ENCODE measurements at regions not wholly inside any gene's neighbourhood (a gene's known extent, or its start where the extent isn't known, plus 50 kb on each side); places are given as distances from the start of the nearest gene placed in this dataset.

- DNase-seq: no peak
Observed at GRCh38 chr10:69716711-69717560, 84.8 kb upstream of the COL13A1 start.

DNA sequence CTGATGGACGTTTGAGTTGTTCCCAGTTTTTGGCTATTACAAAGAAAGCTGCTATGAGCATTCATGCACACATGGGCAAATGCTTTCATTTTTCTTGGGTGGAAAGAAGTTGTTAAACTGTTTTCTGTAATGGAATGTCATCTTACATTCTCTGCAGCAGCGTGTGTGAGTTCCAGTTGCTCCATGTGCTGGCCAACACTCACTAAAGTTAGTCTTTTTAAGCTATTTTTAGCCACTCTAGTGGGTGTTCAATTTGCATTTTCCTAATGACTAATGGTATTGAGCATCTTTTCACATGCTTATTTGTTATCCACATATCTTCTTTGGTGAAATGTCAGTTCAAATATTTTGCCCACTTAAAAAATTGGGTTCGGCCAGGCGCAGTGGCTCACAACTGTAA lies 82.8 kb upstream of the COL13A1 start:
- DNase-seq: no peak

- no peak for DNase-seq
Observed at GRCh38 chr10:69721690-69722310, 79.9 kb upstream of the COL13A1 start.

- DNase-seq: no peak
Observed at GRCh38 chr10:69723653-69724052, 78.1 kb upstream of the COL13A1 start.

DNA sequence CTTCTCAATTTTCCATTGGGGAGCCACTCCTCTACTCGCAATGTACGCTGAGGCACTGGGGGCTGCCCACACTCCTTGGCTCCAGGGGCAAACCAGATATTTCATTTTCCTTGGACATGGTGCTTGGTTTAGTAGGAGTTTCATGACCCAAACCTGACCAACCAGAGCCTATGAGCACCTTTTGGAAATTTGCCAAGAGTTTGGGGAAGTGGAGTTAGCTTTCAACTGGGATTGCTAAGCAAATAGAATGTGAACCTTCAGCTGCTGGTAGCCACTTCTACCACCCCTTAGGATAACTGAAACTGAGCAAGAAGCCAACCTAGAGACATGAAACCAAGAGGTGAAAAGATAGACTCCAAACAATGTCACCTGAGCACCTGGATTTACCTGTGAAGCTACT lies 74.9 kb upstream of the COL13A1 start:
- DNase-seq: no peak

GRCh38 chr10:69728335-69728870 lies 73.3 kb upstream of the COL13A1 start:
- DNase-seq: no peak

GRCh38 chr10:69729326-69730048 lies 72.2 kb upstream of the COL13A1 start:
- DNase-seq: no peak

GRCh38 chr10:69730251-69731156 lies 71.2 kb upstream of the COL13A1 start:
- peak; percentile 85 to 86 for DNase-seq

- no peak for DNase-seq
Observed at GRCh38 chr10:69731184-69731583, 70.5 kb upstream of the COL13A1 start.

- DNase-seq: no peak
Observed at GRCh38 chr10:69731698-69732097, 70.0 kb upstream of the COL13A1 start.

DNA sequence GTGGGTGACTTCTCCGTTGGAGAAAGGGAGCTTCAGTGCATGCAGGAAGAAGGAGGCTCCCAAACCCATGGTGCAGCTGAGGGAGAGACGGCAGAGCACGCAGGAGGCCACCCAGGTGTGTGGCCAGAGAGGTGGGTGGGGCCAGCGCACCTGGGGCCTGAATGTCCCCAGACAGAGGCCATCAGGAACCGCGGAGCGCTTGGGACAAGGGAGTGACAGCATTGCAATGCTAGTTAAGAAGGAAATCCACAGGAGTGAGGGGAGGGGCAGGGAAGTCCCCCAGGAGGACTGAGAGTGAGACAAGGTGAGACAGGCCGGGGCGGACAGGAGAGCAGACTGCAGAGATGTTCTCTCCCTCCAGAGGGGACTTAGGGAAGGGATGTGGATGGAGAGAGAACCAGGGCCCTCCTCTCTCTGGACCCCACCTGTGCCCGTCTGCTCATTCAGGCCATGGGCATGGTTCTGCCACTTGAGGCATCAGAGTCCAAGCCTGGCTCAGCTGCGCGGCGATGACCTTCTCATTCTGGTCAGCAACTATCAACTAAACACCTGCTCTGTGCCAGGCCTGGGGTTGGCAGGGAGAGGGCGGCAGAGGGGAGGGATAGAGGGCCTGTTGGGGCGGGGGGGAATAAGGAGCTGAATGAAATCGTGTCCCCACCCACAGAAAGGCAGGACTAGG lies 69.4 kb upstream of the COL13A1 start:
- no peak for DNase-seq

GRCh38 chr10:69732826-69733150 lies 68.9 kb upstream of the COL13A1 start:
- no peak for DNase-seq

DNA sequence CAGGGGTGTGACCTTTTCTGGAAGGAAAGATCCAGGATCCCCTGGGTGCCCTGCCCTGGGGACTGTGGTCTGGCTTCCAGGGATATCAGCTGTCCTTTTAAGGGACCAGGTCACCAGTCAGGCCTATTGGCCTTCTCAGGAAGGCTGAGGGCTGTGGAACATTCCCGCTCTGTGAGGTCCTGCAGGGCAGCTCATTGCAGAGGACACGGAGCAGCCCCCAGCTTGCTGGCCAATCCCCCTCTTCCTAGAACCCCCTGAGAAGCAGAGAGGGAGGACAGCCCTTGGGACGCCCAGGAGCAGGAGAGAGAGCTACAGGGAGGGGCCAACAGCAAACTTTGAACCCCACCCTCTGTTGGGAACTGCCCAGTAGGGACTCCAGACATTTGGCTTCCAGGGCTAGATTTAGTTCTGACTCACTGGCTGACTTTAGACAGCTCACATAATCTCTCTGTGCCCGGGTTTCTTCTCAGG lies 67.9 kb upstream of the COL13A1 start:
- no peak for DNase-seq

DNA sequence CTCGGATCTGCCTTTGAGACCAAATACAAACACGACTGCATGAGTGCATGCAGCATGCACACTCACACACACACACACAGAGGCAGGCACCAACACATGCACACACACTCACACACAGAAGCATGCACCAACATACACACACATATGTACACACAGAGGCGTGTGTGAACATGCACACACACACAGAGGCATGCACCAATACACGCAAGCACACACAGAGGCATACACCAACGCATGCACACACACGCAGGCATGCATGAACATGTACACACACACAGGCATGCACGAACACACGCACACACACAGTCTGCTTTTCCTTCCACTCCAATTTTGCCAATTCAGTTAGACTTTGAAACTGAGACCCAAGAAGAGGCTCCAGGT lies 67.3 kb upstream of the COL13A1 start:
- DNase-seq: no peak

DNA sequence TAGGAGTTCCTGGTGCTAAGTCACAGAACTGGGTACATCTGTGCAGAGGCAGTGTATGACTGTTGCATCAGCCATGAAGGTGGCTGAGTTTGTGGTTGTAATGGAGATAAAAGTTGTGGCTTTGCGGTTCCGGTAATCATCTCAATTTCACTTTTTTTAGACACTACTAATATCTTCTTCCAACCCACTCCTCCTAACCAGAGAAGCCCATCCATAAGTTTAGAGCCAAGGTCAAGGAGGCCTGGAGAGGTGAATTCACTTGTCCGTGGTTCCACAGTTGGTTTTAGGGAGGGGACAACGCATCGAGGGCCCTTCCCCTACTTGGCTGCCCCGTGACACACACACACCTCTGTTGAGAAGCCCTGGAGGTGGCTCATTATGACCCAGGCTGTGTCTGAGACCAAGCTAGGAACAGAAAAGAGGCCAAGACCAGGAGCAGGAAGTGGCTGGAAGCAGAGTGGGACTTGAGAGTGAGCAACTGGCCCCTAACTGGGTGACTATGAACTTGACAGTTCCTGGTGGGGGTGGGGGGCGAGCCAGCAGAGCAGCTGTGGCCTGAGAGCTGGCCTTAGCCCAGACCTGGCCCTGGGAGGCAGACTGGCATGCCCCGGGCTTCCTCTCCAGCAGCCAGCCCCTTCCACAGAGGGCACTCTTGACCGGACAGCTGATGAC lies 66.8 kb upstream of the COL13A1 start:
- no peak for DNase-seq

DNA sequence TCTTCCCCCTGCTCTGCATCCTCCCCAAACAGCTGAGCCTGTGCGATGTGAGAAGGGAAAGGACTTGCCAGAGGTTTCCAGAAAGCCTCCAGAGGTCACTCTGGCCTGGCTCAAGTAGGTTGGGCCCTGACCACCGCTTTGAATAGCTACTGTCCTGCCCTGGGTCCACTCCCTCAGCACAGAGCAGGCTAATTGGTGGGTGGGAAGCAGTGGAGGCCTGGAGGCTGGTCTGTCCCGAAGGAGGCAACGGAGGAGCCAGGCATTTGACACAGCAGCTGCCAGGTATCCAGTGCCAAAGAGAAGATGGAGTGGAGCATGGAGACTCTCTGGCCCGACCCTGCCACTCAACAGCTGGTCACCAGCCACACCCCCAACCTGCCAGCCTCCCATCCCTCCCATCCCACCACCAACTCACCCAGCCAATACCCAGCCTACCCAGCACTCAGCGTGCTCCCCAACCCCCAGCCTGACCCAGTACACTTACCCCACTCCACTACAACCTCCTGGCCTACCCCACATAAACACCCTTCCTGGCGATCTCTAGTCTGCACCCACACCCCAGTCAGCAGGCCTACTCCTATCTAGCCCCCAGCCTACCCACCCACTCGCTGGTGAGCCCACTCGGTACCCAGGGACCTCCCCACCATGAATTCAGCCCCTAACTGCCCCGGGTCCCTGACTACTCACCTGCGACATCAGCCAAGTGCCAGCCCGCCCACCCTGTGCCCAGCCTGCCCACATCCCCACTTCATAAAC lies 64.6 kb upstream of the COL13A1 start:
- no peak for DNase-seq

GRCh38 chr10:69738071-69738470 lies 63.6 kb upstream of the COL13A1 start:
- no peak for DNase-seq

DNA sequence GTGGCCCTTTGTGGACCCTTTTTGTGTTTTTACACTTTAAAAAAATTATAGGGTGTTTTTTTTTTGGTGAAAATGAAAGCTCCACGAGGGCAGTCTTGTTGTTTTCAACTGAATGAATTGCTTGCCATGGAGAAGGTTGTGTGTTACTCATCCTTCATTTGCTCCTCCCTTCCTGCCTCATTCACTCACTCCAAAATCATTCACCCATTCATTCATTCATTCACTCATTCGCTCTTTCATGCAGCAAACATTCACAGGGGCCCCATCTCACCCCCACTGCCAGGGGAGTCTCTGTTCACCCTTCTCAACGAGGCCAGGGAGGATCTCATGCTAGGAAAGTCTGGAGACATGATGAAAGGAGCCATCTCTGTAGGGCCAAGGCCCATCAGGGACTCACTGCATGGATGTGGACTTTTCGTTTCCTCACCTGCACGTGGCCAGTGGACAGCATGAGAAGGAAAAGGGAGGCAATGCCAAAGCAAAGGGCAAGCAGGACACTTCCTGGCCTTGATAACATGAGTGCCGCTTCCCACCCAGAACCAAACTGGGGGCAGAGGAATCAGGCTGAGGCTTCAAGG lies 62.8 kb upstream of the COL13A1 start:
- no peak for DNase-seq

DNA sequence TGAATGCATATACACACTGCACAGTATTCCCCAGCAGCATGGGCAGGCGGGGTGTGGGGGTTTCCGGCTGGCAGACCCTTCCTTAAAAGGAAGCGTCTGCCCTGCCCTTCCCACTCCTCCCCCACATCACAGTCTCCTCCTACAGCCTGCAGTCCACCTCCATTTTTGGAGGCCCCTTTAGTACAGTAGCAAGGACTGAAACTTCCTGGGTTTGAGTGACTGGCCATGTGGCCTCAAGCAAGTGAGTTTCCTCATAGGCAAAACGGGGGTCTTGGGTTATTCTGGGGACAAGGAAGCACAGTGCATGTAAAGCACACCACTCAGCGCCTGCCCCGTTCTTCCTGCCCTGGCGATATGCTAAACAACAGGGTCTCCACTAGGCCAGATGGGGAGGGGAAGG lies 62.1 kb upstream of the COL13A1 start:
- no peak for DNase-seq

Data from right lung (tissue), 2 donors.